T-helper 1 cell treated with Interleukin-12 subunit alpha and Interleukin-12 subunit beta and Interleukin-4 antibody, amounts not matched to agents 30 μg/mL and 1 μg/mL, for 36 hours (primary cell): ENCODE measurements at regions not wholly inside any gene's neighbourhood (a gene's known extent, or its start where the extent isn't known, plus 50 kb on each side); places are given as distances from the start of the nearest gene placed in this dataset.
"Not testable (repeated sequence)": the region's sequence is repeated elsewhere in the genome, so short reads cannot be mapped to it uniquely, and the experiment has no call there.

ENCODE experiments used
- H3K27ac Mint-ChIP-seq: one replicate; pipeline ENCODE4 v1.8.0; 2021; ENCODE audit warnings: mild to moderate bottlenecking, mixed read lengths
- H3K27me3 Mint-ChIP-seq: one replicate; pipeline ENCODE4 v1.8.0; 2021; ENCODE audit warnings: low read depth, mixed read lengths
- H3K36me3 Mint-ChIP-seq: one replicate; pipeline ENCODE4 v1.8.0; 2021; ENCODE audit warnings: low read depth, mixed read lengths
- H3K4me1 Mint-ChIP-seq: one replicate; pipeline ENCODE4 v1.8.0; 2021; ENCODE audit warnings: low read depth, mixed read lengths
- H3K4me3 Mint-ChIP-seq: one replicate; pipeline ENCODE4 v1.8.0; 2021; ENCODE audit warnings: mild to moderate bottlenecking, moderate library complexity, mixed read lengths
- H3K9me3 Mint-ChIP-seq: one replicate; pipeline ENCODE4 v1.8.0; 2021; ENCODE audit warnings: mixed read lengths

GRCh38 chr16:17938546-17938945 lies 398.0 kb downstream of the NPIPA8 start:
- H3K27me3 Mint-ChIP-seq, result peaks cover 5% of the 10 kb centered on the region
- no peak overlapping the region for H3K27ac Mint-ChIP-seq
- H3K9me3 Mint-ChIP-seq, result no peaks in the 10 kb centered on the region
- H3K36me3 Mint-ChIP-seq, result no peaks in the 10 kb centered on the region
- H3K4me3 Mint-ChIP-seq, result no peak overlapping the region
- H3K4me1 Mint-ChIP-seq, result peaks cover 15% of the 10 kb centered on the region

- no peaks in the 10 kb centered on the region for H3K36me3 Mint-ChIP-seq
- H3K4me1 Mint-ChIP-seq, result peaks cover 15% of the 10 kb centered on the region
- peaks cover 5% of the 10 kb centered on the region for H3K9me3 Mint-ChIP-seq
- no peak overlapping the region for H3K27ac Mint-ChIP-seq
- H3K4me3 Mint-ChIP-seq, result no peak overlapping the region
- H3K27me3 Mint-ChIP-seq, result peaks cover 5% of the 10 kb centered on the region
Observed at GRCh38 chr16:17936766-17937402, 399.7 kb downstream of the NPIPA8 start.

GRCh38 chr16:17930280-17930679 lies 406.3 kb downstream of the NPIPA8 start:
- Mint-ChIP-seq H3K27me3 (peaks cover 11% of the 10 kb centered on the region), H3K36me3 (no peaks in the 10 kb centered on the region), H3K4me1 (no peaks in the 10 kb centered on the region), H3K4me3 (no peak overlapping the region), H3K27ac (no peak overlapping the region), H3K9me3 (peaks cover 5% of the 10 kb centered on the region)

DNA sequence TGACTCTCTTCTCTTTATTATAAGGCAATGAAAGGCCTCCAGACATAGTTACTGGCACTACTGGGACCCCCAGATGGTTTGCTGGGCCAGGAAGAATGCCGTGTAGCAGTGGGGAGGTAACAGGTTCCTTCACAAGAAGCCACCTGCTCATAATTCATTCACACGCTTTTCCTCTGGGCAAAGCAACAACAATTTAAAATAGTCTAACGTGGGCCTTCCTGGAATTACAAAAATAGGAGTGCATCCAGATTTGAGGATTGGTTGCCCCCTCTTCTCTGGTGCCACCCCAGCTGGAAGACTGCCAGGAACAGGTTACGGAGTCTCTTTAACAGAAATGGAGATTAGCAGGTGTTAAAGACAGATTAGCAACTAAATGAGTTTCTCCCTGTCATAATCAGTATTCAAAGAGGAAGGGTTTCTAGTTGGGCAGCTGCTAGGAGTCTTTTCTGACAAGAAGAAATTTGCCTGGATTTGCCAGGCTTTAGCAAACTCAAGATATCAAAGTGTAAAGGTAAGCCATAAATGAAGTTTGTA lies 409.6 kb downstream of the NPIPA8 start:
- Mint-ChIP-seq H3K27me3 (peaks cover 11% of the 10 kb centered on the region), H3K36me3 (no peaks in the 10 kb centered on the region), H3K9me3 (no peaks in the 10 kb centered on the region), H3K4me3 (no peak overlapping the region), H3K4me1 (no peaks in the 10 kb centered on the region), H3K27ac (no peak overlapping the region)

GRCh38 chr16:17926461-17926860 lies 410.1 kb downstream of the NPIPA8 start:
- Mint-ChIP-seq H3K27me3 (peaks cover 11% of the 10 kb centered on the region), H3K4me1 (no peaks in the 10 kb centered on the region), H3K36me3 (no peaks in the 10 kb centered on the region)

GRCh38 chr16:17925761-17926160 lies 410.8 kb downstream of the NPIPA8 start:
- Mint-ChIP-seq H3K9me3 (no peaks in the 10 kb centered on the region), H3K27me3 (peaks cover 11% of the 10 kb centered on the region), H3K4me3 (no peak overlapping the region), H3K4me1 (no peaks in the 10 kb centered on the region), H3K36me3 (no peaks in the 10 kb centered on the region), H3K27ac (no peak overlapping the region)

More at GRCh38 chr16:17926461-17926860, 410.1 kb downstream of the NPIPA8 start:
- Mint-ChIP-seq H3K27ac (no peak overlapping the region), H3K4me3 (no peak overlapping the region), H3K9me3 (no peaks in the 10 kb centered on the region)

DNA sequence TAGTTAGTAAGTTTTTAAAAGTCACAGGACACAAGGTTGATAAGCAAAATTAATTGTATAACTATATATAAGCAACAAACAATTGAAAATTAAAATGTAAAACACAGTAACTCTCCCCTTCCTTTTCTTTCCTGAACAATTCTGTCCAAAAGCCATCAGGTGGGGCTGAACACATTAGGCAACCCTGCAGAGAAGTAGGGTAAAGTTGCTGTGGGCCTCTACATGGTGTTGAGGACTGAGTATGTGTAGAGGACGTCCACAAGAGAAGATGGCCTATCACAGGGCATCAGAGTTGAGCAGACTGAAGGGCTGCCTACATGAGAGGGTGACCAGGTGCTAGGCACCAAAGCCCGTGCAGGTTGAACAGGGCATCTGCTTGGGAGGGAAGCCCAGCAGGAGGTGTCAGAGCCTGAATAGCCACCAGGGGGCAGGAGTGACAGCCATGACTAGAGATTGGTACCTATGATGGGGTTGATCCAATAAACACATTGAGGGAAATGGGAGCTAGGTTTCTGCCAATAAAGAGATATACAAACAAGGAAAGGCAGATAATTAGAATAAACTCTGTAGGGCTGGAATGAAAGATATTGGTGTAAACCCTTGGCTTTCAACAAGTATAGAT lies 415.1 kb downstream of the NPIPA8 start:
- H3K4me1 Mint-ChIP-seq, result no peaks in the 10 kb centered on the region
- no peak overlapping the region for H3K27ac Mint-ChIP-seq
- no peaks in the 10 kb centered on the region for H3K9me3 Mint-ChIP-seq

DNA sequence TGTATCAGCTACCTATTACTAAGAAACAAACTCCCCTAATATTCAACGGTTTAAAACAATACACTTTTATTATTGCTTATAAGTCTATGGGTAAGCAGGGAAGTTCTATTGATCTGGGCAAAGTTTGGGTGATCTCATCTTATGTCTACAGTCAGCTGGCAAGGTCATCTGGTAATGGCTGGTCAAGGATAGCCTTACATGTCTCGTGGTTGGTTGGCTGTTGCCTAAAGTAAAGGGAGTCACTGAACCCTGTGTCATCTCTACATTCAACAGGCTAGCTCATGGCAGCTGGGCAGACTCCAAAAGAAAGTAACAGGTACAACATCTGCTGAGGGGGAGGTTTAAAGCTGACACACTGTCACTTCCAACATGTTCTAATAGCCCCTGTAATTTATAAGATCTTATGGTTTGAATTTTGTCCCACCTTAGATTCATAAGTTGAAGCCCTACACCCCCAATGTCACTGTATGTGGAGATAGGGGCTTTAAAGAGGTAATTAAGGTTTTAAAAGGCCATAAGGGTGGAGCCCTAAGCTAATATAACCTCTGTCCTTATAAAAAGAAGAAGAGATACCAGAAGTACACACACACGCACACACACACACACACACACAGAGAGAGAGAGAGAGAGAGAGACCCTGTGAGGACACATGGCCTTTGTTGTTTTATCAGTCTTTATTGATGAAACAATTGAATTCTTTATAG lies 419.1 kb downstream of the NPIPA8 start:
- Mint-ChIP-seq H3K4me1 (no peaks in the 10 kb centered on the region), H3K36me3 (no peaks in the 10 kb centered on the region), H3K27me3 (peaks cover 4% of the 10 kb centered on the region), H3K9me3 (peaks cover 4% of the 10 kb centered on the region), H3K4me3 (no peak overlapping the region), H3K27ac (no peak overlapping the region)

More for the DNA sequence above, 415.1 kb downstream of the NPIPA8 start:
- no peaks in the 10 kb centered on the region for H3K36me3 Mint-ChIP-seq
- H3K27me3 Mint-ChIP-seq, result no peaks in the 10 kb centered on the region
- no peak overlapping the region for H3K4me3 Mint-ChIP-seq

DNA sequence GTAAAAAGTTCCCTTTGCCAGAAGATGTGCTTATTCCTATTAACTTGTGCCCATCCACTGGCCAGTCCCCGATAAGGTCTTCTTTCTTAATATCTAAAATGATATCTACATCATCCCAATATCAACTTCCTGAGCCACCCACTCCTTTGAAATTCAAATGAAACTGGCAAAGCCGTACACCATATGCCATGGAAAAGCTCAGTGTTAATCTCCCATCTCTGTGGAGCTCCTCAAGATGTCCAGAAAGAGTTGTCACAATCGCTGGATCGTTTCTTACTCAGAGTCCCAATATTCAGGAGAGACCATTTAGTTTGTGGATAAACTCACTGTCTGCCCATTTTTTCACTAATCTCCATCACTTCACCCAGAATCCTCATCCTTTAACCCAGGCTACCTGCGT lies 420.7 kb downstream of the NPIPA8 start:
- no peaks in the 10 kb centered on the region for H3K36me3 Mint-ChIP-seq
- H3K9me3 Mint-ChIP-seq, result peaks cover 4% of the 10 kb centered on the region
- H3K4me1 Mint-ChIP-seq, result no peaks in the 10 kb centered on the region
- peaks cover 4% of the 10 kb centered on the region for H3K27me3 Mint-ChIP-seq
- H3K27ac Mint-ChIP-seq, result no peak overlapping the region
- no peak overlapping the region for H3K4me3 Mint-ChIP-seq

DNA sequence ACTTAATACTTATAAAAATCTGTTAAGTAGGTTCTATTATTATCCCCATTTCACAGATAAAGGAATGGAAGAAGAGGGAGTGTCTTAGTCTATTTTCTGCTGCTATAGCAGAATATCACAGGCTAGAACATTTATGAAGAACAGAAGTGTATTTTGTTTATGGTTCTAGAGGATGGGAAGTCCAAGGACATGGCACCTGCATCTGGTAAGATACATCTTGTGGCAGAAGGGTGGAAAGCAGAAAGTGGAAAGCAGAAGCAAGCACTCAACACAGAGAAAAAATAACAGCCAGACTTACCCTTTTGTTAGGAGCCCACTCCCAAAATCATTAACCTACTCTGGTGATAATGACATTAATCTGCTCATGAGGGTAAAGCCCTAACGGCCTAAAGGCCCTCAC lies 422.4 kb downstream of the NPIPA8 start:
- no peaks in the 10 kb centered on the region for H3K36me3 Mint-ChIP-seq
- H3K4me1 Mint-ChIP-seq, result no peaks in the 10 kb centered on the region
- H3K4me3 Mint-ChIP-seq, result no peak overlapping the region
- H3K27ac Mint-ChIP-seq, result no peak overlapping the region
- peaks cover 4% of the 10 kb centered on the region for H3K27me3 Mint-ChIP-seq
- H3K9me3 Mint-ChIP-seq, result peaks cover 4% of the 10 kb centered on the region

- H3K4me3 Mint-ChIP-seq, H3K27me3 Mint-ChIP-seq, H3K36me3 Mint-ChIP-seq: not testable (repeated sequence)
Observed at GRCh38 chr16:17911578-17911977, 425.0 kb downstream of the NPIPA8 start.

GRCh38 chr16:17906626-17907025 lies 429.9 kb downstream of the NPIPA8 start:
- H3K4me3 Mint-ChIP-seq, H3K4me1 Mint-ChIP-seq, H3K36me3 Mint-ChIP-seq, H3K27me3 Mint-ChIP-seq, H3K27ac Mint-ChIP-seq: not testable (repeated sequence)
- H3K9me3 Mint-ChIP-seq, result peaks cover 10% of the 10 kb centered on the region

More at GRCh38 chr16:17911578-17911977, 425.0 kb downstream of the NPIPA8 start:
- peaks cover 14% of the 10 kb centered on the region for H3K9me3 Mint-ChIP-seq
- not testable (repeated sequence) for H3K27ac Mint-ChIP-seq, H3K4me1 Mint-ChIP-seq

DNA sequence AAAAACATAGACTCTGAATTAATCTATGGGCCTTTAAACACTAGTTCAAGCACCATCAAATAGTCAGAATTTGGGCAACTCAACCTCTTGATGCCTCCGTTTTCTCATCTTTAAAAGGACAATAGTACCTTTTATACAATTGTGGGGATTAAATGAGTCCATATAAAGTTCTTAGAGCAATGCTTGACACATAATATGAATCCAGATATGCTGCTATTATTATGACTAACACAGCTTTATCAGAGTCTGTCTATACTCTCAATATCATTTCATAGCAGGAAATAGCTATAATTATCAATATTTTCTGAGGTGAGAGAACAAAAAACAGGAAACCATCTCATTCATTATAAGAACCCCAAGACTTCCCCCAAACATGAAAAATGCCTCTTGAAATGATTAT lies 430.5 kb upstream of the XYLT1 start:
- H3K27me3 Mint-ChIP-seq, result no peaks in the 10 kb centered on the region

DNA sequence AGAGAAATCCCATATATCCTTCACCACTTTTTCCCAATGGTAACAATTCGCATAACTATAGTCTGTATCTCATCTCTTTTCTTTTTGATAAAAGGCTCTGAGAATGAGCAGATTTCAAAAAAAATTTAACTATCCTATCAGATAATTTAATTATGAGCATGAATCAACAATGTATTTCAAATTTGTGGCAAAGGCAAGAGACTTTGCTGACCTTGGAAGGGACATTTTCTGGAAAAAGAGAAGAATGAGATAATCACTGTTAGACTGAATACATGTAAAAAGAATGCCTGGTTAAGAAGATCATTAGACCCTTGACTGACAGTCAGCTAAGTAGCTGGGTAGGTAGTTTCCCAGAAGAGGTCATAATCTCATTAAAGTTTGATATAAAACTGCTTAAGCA lies 428.4 kb upstream of the XYLT1 start:
- Mint-ChIP-seq H3K9me3 (no peaks in the 10 kb centered on the region), H3K27ac (no peak overlapping the region)

More for the DNA sequence above, 430.5 kb upstream of the XYLT1 start:
- Mint-ChIP-seq H3K4me1 (no peaks in the 10 kb centered on the region), H3K36me3 (no peaks in the 10 kb centered on the region), H3K27ac (no peak overlapping the region), H3K4me3 (no peak overlapping the region), H3K9me3 (no peaks in the 10 kb centered on the region)

DNA sequence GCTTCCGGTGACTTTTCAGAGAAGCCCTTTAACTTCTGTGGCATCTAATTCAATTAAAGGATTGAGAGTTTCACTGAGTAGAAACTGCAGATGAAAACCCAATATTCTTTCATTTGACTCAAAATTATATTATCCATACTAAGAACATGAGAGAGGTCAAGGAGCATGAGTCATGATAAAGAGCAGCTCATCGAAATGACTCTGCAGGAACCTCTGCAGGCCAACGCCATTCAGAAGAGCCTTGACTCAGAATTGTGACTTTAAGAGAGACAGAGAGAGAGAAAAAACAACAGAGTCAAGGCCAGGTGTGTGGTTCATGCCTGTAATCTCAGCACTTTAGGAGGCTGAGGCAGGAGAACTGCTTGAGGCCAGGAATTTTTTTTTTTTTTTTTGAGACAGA lies 417.2 kb upstream of the XYLT1 start:
- Mint-ChIP-seq H3K4me3 (no peak overlapping the region), H3K4me1 (no peaks in the 10 kb centered on the region), H3K9me3 (no peaks in the 10 kb centered on the region), H3K36me3 (no peaks in the 10 kb centered on the region), H3K27me3 (no peaks in the 10 kb centered on the region), H3K27ac (no peak overlapping the region)

More for the DNA sequence above, 428.4 kb upstream of the XYLT1 start:
- H3K4me1 Mint-ChIP-seq, result no peaks in the 10 kb centered on the region
- H3K27me3 Mint-ChIP-seq, result no peaks in the 10 kb centered on the region
- H3K4me3 Mint-ChIP-seq, result no peak overlapping the region
- no peaks in the 10 kb centered on the region for H3K36me3 Mint-ChIP-seq
